Activated naive CD4-positive, alpha-beta T cell treated with anti-CD3 and anti-CD28 coated beads, Interleukin-2, amount 50 U/mL, for 16 hours (primary cell): ENCODE measurements at regions not wholly inside any gene's neighbourhood (a gene's known extent, or its start where the extent isn't known, plus 50 kb on each side); places are given as distances from the start of the nearest gene placed in this dataset.
"Not testable (repeated sequence)": the region's sequence is repeated elsewhere in the genome, so short reads cannot be mapped to it uniquely, and the experiment has no call there.

Experiments used
- DNase-seq: peaks from one replicate; pipeline ENCODE4 v3.0.0-alpha.2; 2020

DNA sequence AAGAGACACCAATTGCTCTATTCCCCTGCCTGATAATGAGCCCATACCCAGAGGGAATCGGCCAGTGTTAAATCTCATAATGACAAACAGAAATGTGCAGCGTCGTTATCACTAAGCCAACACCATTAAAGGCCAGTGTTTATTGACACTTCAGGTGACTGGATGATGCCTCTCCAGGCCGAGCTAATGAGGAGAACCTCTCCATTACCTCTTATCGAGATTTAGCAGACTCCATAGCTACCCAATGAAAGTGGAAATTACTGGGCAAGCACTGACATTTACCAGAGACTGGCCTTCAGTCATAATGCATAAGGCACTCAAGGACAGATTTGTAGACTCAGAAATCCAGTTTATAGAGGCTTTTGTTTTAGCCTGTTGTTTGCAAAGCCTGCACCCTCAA lies 669.5 kb downstream of the MAFB start:
- DNase-seq, result no peak

DNA sequence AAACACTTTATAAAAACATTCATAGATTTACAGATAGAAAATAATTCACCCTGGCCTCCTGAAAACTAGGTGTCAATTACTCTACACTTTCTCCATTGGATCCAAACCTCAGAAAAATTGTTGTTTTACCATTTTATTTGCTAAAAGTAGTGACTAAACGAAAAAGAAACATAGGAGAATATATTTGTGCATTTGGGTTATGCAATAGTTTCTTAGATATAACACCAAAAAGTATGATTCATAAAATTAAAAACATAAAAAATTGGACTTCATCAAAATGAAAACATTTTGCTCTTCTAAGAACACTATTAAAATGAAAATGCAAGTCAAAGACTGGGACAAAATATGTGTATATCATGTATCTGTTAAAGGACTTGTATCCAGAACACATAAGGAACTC lies 671.3 kb downstream of the MAFB start:
- DNase-seq, result no peak

DNA sequence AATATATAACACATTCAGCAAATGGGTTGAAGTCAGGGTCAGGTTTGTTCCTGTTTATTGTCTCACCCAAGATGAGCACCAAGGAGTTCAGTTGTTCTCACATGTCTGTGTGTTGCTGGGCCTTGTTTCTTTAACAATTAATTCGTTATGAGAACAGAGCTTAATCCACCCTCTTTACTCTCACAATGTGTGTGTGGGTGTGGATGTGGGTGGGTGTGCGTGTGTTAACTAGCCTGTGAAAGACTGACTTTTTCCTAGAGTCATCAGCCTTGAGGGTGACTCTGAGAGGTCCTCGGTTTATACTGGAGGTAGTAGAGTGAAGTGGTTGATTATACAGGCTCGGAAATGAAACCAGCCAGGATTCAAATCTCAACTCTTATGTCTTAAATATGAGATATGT lies 672.1 kb downstream of the MAFB start:
- DNase-seq, result no peak

DNA sequence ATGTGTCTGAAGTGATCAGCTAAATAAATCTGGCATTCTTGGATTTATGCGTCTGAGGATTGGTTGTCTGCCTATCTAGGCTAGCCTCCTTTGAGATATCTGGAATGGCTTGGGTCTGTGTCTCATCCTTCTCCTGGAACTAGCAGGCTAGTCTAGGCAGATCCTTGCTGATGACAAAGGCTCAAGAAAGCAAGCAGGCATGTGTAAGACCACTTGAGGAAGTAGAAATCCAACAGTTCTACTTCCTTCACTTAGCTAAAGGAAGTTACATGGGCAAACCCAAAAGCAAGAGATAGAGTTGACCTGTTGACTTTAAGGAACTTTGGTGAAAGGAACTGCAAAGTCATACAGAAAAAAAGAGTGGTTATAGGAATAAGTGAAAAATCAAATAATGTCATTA lies 672.6 kb downstream of the MAFB start:
- DNase-seq, result no peak

DNA sequence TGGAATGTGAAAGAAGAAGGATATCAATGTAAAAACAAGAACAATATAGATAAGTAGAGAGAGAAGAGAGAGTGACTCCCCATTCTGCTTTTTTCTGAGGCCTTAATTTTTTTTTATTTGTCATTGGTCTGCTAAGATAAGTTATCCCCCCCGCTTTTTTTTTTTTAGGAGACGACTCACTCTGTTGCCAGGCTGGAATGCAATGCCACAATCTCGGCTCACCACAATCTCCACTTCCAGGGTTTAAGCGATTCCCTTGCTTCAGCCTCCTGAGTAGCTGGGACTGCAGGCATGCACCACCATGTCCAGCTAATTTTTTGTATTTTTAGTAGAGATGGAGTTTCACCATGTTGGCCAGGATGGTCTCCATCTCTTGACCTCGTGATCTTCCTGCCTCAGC lies 677.0 kb downstream of the MAFB start:
- DNase-seq, result not testable (repeated sequence)

DNA sequence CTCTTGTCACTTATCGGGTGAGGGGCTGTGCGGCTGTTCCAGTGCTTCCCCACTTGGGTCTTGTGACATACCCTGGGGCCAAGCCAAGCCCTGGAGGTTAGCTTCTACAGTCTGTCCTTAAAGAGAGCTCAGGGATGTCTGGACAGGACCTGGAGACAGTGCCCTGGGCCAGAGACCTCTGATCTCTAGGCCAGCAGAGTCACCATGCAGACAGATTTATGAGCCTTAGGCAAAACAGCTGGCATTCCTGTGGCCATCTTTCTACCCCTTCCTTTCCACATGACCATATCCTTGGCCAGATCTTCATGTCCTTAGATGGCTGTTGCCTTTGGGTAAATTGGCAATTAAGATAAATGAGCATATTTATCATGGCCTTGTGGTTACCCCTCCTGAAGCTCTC lies 678.6 kb downstream of the MAFB start:
- DNase-seq, result no peak

DNA sequence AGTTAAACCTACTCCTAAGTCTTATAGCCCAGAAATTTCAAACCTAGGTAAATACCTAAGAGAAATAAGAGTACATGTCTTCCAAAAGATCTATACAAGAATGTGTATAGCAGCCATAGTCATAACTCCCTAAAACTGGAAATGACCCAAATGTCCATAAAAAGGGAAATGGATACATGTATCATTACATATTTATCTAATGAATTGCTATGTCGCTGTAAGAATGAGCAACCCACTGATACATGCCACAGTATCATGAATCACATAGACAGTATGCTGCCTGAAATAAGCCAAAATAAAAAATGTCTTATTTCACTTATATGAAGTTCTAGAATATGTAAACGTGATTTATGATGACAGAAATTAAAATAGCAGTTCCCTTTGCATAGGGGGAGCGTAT lies 679.5 kb downstream of the MAFB start:
- DNase-seq, result no peak

DNA sequence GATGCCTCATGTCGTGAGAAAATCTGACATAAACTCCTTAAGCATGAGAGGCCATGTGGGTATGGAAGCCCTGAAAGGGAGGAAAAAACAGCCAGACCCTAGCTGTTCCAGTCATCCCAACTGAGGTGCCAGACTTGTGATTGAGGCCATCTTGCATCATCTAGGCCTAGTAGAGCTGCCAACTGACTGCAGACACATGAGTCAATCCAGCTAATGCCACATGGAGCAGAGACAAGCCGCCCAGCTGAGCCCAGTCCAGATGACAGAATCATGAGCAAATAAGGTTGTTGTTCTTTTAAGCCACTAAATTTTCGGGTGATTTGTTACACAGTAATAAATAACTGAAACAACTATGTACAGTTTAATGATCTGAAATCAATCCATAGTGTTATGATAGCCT lies 680.9 kb downstream of the MAFB start:
- no peak for DNase-seq

DNA sequence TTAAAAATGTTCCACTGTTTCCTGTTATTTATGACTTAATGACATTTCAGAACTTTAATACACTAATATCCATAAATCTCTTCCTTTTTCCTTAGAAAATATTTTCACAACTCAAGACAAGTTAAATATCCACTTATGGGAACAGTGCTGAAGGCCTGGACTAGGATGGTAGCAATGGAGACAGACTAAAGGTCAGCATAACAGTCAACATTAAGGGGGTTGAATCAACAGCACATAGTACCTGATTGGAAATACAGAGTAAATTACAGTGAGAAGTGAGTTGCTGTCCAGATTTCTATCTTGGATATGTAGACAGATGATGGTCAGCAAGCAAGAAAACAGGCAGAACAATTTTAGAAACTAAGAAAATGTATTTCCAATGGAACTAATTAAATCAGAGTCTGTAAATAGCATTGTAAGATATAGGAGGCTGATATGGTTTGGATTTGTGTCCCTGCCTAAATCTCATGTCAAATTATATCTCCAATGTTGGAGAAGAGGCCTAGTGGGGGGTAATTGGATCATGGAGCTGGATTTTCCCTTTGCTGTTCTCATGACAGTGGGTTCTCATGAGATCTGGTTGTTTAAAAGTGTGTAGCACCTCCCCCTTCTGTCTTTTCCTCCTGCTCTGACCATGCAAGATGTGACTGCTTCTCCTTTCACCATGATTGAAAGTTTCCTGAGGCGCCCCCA lies 682.7 kb downstream of the MAFB start:
- no peak for DNase-seq

DNA sequence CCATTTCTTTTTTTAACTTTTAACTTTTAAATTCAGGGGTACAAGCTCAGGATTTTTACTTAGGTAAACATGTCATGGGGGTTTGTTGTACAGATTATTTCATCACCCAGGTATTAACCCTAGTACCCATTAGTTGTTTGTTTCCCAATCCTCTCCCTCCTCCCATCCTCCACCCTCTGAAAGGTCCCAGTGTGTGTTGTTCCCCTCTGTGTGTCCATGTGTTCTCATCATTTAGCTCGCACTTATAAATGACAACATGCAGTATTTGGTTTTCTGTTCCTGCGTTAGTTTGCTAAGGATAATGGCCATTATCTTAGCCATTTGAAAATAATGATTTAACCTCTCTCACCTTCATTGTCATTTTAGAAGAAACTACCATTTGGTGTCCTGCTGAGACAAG lies 684.9 kb downstream of the MAFB start:
- DNase-seq, result not testable (repeated sequence)

DNA sequence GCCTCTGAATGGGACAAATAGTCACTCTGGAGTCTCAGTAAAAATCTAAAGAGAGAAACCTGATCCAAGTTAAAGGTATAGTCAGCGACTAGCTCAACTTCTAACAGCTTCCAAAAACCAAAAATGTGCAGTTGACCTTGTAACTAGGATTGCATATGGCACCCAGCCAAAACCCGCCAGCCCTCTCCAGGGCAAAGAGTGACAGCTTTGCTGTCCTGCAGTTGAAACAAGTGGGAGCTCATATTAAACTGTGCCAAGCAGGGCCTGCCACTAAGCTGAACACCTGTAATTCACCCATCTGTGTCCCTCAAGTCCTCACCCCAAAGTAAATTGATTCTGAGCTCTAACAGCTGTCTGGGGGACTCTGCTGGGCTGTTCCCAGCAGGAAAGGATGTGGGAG lies 695.3 kb downstream of the MAFB start:
- DNase-seq, result no peak

DNA sequence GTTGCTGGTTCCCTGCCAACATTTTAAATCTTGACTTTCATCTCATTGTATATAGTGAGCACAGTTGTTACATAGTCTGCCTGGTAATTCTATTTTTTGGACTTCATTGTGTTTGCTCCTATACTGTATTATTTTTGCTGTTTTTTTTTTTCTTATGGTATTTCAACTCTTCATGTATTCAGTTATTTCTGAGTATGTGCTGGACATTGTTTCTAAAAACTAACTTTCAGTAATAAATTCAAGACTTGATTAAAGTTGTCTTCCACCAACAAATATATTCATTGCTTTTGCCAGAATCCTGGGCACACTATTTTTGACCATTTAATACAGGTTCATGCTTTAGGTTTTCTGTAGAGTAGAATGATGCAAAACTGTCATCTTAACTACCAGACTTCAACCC lies 698.3 kb downstream of the MAFB start:
- no peak for DNase-seq

DNA sequence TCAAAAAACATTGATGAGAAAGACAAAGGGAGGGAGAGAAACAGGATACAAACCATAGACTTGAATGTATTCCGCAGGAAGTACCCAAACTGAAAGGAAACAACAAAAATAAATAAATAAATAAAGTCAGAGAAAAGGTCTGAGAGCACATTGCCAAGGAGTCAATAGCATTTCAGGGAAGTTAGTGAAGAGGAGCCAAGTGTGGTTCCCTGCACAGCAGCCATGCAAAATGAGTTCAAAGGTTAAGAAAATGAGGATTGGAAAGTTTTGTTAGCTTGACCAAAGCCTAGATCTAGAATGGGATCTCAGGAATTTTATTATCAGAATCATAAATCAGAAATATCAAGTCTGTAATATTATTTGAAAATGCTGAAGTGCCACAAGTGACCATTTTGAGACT lies 700.0 kb downstream of the MAFB start:
- DNase-seq, result no peak

DNA sequence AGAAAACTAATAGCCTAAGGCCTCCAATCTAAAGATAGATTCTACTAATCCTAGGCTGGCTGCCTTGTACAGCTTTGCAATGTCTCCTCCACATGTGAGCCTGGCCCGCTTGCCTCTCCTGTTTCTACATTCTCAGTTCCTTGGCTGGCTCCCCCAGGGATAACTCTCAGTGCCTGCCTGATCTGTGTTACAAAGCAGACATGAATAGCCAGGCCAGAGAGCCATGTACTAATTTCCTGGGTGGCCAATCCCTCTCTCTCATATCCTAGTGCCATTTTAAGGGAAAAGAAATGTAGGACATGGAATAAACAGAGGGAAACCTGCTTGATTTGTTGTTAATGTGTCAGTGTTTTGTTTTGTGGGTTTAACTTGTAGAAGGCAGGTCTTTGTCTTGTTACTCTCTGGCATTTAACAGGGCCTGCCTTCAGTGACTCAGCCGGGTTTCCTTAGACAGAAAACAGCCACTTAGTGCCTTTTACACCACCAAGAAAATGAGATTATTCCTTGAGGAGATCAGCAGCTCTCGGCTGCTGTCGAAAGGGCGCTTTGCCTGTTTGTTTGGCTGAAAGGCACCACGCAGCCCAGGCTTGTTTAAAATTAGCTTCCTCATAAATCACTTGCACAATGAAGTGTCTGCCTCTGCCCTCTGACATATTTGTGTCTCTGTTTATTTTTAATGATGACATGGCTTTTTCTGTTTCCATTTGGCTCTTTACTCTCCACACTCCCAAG lies 702.7 kb downstream of the MAFB start:
- no peak for DNase-seq

DNA sequence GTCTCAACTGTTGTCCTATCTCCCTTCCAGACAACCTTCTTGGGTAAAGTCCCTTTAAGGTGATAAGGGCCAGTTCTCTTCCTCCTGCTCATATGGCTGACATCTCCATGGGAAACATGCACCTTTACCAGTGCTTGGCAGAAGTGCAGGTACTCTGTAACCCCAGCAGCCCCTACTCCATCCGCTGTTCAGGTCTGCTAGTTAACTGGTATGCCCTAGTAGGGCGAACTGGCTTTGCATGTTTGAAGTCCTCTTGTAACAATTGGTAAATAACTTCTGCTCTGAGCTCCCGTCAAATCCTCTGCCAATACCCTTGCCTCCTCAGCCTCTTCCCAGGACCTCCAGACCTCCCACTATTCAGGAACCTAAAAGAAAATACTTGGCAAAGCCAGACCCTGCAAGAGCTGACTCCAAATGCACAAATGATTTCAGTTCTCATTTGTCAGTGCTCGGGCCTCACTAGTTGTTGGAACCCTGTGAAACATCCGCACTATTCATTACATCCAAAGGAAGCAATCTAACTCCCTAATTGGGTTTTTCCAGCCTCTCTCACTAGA lies 703.7 kb downstream of the MAFB start:
- no peak for DNase-seq

DNA sequence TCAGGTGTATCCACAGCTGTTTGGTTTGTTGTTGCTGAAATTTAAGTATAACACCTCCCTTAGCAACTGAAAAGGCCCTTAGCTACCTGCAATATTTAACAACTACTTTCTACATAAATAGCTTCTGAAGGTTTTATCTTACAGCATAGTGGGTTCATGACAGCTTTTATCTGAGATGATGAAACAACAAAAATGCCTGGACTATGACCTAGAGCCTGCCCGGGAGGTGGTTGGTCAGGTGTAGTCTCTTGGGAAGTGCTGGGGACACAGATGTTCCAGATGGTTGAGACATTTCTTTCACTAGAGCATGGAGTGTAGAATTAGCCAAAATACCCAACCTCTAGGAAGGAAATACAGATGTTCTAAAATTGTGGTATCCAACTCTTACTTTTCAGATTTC lies 705.4 kb downstream of the MAFB start:
- DNase-seq, result no peak

DNA sequence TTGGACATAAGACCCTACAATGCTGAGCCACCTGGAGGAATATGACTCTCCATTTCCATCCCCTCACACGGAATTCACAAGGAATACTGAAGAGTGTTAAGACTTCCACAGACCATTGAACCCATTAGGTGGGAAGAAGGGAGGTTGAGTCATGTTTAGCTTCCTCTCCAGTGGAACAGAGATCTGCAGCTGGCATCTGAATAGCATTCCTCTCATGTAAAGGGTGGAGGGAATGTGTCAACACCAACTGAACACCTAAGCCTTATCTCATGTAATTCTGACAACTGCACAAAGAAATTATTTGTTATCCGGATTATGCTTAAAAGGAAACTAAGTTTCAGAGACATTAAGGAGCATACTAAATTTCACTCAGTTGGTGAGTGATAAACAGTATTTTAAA lies 705.9 kb downstream of the MAFB start:
- DNase-seq, result no peak

DNA sequence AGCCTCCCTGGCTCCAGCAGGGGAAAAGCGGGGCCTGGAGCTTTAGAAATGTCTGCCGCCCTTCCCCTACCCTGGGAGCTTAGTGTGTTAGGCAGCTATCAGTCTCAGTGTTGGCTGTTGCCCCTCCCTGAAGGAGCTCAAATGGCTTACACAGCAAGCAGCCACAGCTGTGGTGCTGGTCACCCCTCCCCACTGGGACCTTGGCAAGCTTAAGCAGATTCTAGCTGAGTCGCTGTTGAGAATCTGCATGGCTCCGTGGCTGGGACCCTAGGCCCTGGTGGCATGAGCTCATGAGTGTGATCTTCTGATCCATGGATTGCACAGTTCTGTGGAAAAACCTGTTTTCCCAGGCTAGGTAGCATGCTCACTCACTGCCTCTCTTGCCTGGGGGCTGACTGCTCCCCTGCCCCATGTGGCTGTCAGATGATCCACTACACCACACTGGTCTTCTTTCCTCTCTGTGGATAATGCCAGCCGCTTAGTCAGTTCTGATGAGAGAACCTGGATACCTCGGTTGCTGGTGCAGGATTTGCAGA lies 714.0 kb downstream of the MAFB start:
- DNase-seq, result no peak

DNA sequence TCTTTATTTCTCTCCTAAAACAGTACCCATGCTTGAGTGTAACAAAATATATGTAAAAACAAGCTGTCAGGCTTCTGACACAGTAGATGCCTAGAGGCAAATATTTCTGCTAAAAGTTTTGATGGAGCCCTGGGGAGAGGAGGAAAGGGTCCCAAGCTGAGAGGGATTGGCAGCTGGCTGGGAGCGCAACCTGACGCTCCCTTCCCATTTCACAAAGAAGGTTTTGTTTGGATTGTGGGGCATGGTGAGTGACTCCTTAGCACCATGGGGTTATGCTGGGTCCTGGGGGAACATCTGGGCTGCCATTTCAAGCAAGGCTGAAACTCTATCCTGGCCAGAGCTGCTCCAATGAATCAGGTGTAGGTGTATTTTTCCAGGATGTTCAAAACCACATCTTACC lies 720.5 kb downstream of the MAFB start:
- DNase-seq, result no peak

DNA sequence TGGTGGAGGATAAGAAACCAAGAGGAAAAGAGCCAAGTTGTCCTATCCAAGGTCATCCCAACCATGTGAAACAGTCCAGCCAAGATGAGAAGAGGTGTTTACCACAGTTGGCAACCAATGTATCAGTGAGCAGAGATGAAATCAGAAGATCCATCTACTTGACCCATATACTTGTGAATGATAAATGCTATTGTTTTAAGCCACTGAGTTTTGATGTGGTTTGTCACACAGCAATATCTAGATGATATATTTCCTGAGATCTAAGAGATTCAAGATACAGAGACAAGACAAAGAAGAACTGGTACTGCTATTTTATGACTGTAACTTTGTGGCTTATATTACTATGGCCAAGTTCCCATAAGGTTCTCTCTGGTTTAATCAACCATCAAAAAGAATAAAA lies 721.2 kb downstream of the MAFB start:
- no peak for DNase-seq

DNA sequence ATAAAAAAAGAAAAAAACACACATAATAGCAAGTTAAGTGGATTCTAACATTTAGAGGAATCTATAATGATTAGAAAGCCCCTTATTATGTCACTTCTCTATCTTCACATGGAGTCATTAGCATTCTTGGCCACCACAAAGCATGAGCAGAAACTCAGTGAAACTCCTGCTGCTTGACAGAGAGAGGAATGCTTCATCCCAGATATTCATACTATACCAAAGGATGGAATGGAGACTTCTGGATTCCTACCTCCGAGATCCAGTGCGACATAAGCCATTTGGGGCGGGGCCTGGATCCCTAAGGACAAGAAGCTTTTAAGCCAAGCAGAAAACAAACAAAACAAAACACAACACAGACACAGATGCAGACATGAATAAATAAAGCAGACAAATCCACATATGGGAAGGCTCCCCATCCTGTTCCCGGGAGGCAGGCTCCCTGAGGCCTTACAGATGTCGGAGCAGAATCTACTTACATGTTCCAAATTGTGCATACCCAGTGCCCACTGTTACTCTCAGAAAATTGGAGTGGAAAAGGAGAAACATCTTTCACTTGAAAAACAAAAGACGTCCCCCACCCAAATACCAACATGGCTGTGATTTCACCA lies 727.3 kb downstream of the MAFB start:
- no peak for DNase-seq

DNA sequence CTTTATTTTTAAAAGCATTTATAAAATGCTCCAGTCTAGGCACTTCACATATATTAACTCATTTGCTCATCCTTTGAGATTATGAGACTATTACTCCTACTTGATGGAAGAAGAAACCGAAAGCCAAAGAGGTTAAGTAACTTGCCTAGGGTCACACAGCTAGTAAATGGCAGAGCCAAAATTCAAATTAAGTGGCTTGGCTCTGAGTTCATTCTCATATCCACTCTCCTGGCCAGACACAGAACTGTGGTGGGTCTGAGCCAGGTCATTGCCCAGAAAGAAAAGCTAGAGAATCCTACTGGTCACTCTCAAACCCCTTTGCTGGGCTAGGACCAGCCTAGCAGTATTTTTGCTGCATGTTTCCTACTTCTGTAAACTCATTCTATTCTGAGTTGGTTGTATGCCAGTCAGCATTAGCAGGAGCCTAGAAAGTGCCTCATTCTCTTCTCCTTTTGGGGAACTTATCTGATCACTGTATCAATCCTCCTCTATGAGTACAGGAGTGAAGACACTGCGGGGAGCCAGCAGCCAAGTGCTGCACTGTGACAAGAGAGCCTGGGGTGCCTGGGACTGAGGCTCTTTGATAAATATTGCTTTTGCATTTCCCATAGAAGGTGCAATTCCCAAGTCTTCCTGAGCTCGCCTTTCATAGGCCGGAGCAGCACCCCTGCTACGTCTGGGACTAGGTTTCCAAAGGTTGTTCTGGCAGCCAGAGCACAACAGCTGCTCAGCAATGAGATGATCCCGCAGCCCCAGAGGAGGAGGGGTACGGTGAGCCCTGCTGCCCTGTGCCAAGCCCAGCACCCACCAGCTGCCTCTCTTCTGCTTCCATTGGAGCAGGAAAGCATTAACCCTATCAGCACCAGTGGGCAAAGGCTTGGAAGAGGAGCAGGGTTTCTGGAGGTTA lies 728.3 kb downstream of the MAFB start:
- no peak for DNase-seq

DNA sequence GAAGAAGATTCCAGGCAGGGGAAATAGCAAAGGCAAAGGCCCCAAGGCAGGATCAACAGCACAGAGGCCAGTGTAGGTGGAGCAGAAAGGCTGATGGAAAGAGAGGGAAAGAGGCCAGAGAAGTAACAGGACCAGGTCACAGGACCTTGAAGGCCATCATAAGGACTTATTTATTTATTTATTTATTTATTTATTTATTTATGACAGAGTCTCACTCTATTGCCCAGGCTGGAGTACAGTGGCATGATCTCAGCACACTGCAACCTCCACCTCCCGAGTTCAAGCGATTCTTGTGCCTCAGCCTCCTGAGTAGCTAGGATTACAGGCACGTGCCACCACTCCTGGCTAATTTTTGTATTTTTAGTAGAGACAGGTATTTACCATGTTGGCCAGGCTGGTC lies 731.1 kb downstream of the MAFB start:
- not testable (repeated sequence) for DNase-seq
